Fibroblast of villous mesenchyme (primary cell): ENCODE measurements at regions not wholly inside any gene's neighbourhood (a gene's known extent, or its start where the extent isn't known, plus 50 kb on each side); places are given as distances from the start of the nearest gene placed in this dataset.

Experiments used
- DNase-seq: peaks from one replicate; pipeline ENCODE4 v3.0.0-alpha.2; 2010; ENCODE audit warnings: low read depth
- H3K4me3 ChIP-seq: 2 replicates; pipeline ENCODE4 v1.5.1; 2011; ENCODE audit warnings: low read depth, mild to moderate bottlenecking, low read length
- TF ChIP-seq, protein P1 (sequence below): IDR thresholded peaks from 2 replicates; pipeline ENCODE4 v1.5.1; 2012; ENCODE audit warnings: low read depth, mild to moderate bottlenecking, low read length; ENCODE audit not compliant: insufficient read depth

DNA sequence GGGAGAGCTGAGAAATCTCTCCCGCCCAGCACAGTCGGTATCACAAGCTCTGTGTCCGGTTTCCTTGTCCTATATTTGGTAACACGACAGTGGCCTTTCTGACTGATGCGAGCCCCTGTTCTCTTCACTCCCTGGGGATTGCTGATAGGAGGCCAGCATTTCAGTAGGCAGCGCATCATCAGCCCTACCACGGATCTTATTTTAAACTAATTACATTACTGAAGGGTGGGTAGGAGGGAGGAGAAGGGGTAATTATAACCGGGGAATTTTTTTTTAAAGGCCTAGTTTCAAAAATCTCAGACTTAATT is 125.6 kb upstream of the LGALSL start:
- no peak overlapping the region for H3K4me3 ChIP-seq
- DNase-seq: no peak
- TF ChIP-seq, protein P1, sequence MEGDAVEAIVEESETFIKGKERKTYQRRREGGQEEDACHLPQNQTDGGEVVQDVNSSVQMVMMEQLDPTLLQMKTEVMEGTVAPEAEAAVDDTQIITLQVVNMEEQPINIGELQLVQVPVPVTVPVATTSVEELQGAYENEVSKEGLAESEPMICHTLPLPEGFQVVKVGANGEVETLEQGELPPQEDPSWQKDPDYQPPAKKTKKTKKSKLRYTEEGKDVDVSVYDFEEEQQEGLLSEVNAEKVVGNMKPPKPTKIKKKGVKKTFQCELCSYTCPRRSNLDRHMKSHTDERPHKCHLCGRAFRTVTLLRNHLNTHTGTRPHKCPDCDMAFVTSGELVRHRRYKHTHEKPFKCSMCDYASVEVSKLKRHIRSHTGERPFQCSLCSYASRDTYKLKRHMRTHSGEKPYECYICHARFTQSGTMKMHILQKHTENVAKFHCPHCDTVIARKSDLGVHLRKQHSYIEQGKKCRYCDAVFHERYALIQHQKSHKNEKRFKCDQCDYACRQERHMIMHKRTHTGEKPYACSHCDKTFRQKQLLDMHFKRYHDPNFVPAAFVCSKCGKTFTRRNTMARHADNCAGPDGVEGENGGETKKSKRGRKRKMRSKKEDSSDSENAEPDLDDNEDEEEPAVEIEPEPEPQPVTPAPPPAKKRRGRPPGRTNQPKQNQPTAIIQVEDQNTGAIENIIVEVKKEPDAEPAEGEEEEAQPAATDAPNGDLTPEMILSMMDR: no peak

DNA sequence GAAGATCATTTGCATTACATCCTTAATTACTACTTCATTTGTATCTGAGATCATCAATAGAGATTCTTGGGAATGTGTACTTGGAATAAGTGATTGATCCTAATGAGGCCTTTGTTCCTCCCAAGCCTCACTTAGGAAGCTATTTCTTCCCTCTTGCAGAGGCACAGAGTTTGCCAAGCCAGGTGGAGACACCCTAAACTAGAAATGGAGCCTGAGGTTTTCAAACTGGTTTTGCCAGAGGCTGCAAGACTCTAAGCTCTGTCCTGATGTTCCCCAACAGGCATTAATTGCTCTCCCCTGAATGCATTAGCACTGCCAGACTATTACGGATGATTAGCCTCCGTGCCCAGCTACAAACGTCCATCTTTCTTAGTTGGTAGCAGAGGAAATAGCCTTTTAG is 125.2 kb upstream of the LGALSL start:
- TF ChIP-seq, protein P1: no peak
- H3K4me3 ChIP-seq: no peak overlapping the region
- no peak for DNase-seq

DNA sequence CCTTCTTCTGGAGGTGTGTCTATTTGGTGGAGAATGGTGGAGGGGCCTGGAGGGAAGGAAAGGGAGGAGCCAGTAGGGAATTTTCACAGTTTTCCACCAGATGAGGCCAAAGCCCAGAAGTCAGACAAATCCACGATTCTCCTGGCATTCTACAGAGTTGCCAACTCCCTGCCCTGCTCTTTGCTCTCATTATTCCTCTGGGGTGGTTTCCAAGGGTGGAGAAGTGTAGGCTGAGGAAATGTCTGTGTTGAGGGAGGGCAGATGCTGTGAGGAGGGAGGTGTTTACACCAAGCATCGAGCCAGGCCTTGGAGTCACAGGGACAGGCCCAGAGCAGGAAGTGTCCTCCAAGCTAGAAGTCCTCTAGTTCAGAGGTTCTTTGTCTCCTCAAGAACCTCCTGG is 124.1 kb upstream of the LGALSL start:
- TF ChIP-seq, protein P1: no peak
- DNase-seq: peak; percentile 20
- no peak overlapping the region for H3K4me3 ChIP-seq

DNA sequence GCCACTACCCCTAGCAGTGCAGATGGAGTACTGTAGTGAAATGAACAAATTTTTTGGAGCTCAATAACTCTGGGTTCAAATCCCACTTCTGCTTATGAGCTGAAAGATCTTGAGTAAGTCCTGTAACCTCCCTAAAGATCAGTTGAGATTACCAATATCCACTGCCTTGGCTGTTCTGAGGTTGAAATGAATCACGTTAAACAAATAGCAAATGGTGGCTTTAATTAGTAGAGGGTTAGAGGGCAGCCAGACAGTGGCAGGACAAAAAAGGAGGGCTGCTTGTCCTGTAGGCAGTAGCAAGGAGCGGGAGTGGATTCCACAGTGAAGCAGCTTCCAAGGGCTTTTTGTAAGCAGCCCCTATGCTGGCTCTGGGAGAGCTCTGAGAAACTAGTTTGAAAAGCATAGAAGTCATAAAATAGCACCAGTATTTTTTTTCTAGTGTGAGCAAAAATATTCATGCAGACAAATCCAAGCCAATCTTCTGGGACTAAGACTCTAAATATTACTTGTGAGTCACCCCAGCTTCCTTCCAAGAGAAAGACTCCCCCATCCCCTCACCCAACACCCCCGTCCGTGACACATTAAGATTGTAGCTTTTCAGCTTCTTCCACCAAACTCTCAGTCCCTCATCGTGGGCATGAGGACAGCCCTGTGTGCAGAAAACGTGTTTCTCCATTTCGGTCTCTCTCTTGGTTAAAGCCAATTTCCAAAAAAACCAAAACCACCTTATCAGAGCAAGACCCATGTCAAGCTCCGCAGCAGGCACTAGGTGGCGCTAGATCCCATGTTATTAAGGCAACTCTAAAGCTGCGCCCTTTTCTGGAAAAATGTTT is 123.5 kb upstream of the LGALSL start:
- H3K4me3 ChIP-seq: peak overlapping the region; percentile 23
- TF ChIP-seq, protein P1: peak; percentile 93
- DNase-seq: peak; percentile 91

DNA sequence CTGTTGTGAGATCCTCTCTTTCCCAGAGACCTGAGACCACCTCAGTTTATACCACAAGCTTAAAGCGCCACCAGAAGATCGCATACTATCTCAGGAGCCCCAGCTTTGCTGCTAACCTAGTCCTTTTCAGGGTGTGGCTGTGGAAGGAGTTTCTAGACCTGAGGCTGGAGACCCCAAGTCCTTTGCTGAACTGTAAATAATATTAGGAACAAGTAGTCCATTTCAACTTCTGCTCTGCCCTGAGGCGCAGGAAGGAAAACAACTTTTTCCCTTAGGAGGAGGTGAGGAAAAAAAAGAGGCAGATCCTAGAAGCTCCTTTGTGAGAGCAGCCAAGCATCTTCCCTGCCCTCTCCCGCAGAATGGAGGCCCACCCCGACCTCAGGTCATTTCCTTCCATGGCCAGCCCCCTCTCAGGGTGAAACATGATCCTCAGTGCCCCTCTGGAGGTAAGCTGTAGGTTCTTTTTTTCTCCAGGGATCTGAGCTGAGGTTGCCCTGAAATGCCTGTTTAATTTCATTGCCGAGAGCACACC is 122.8 kb upstream of the LGALSL start:
- no peak overlapping the region for H3K4me3 ChIP-seq
- TF ChIP-seq, protein P1: no peak
- no peak for DNase-seq

DNA sequence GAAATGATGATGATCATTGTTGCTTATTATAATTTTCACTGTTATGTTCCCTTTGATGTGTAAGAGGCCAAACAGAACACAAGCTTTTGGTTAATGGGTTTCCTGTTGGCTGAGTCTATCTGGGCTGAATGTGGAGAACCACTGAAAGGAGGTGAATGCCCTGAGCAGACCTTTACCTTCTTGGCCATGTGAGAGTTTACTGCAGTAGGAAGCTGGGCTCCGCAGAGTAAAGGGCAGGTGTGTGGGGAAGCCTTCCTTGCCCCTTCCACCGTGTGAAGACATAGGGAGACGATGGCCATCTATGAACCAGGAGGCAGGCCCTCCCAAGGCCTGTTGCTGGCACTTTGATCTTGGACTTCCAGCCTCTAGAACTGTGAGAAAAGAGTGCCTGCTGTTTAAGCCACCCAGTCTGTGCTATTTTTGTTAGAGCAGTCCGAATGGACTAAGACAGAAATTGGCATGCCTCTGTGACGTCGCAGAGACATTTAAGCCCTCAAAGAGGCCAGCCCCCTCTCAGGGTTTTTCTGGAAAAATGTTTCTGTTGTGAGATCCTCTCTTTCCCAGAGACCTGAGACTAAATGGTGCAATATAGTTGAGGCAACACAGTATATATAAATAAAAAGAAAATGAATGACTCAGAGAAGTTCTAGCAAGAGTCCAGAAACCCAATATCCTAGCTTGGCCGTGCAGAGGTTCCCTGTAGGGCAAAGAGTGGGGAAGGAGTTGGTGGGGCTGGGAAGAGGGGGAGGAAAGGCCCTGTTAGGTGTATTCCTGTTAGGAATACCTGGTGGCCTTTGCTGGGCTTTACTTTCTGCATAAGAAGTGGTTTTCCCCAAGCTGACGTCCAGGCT is 121.9 kb upstream of the LGALSL start:
- DNase-seq: peak; percentile 8
- H3K4me3 ChIP-seq: no peak overlapping the region
- TF ChIP-seq, protein P1: no peak
